DMS 273 (cell line): ENCODE measurements at regions not wholly inside any gene's neighbourhood (a gene's known extent, or its start where the extent isn't known, plus 50 kb on each side); places are given as distances from the start of the nearest gene placed in this dataset.
"Not testable (repeated sequence)": the region's sequence is repeated elsewhere in the genome, so short reads cannot be mapped to it uniquely, and the experiment has no call there.

ENCODE experiments used
- DNase-seq: peaks from one replicate; lab custom pipeline; 2025; ENCODE audit not compliant: unreplicated experiment; lab: John Stamatoyannopoulos, UW

DNA sequence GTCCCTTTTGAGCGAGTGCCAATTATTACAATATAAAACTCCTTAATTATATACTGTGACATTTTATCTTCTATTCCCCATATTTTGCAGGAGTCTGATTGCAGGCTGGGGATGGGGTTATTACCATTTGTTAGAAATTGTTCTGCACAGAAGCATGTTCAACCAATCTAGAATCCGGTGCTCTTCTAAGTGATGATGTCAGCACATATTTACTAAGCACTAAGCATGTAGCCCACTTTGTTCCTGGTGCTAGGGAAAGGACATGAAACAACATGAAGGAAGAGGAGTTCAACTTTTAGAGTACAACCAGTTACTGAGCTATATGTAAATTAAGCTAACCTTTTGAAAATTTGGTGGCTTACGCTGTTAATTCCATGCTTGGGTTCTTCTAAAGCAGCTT is 52.8 kb upstream of the IL1RAPL2 start:
- no peak for DNase-seq

DNA sequence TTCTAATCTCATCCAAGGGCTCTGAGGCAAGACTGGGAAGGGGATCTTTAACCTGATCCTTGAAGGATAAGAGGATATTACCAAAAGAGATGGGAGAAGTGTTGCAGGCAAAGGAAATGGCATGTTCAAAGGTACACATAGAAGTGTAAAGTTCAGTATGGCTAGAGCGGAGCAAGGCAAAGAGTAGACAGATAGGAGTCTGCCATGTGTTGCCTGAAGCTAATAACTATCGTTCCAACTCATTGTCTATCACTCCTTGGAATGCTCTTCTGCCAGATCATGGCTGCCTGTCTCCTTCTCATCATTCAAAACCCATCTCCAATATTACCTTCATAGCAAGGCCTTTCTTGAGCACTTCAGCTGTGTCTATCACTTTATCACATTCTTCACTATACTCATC is 55.2 kb upstream of the IL1RAPL2 start:
- DNase-seq, result no peak

DNA sequence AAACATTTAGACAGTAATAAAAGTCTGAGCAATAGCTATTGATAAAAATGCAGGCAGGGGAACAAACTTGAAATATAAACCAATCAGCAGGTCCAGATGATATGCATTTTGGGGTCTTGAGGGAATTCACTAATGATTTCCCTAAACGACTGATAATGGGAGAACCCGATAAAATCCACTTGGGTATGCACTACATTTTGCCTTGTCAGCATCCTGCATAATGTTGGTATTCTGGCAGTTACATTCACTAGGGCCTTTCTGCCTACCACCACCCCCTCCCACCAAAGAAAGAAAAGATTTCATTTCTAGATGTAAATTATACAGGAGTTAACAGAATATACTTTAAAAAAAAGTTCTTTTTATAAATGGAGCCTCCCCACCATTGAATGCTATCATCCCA is 63.5 kb upstream of the IL1RAPL2 start:
- DNase-seq, result no peak

- no peak for DNase-seq
These were observed 77.2 kb upstream of the IL1RAPL2 start for GRCh38 chrX:104488811-104489210.

DNA sequence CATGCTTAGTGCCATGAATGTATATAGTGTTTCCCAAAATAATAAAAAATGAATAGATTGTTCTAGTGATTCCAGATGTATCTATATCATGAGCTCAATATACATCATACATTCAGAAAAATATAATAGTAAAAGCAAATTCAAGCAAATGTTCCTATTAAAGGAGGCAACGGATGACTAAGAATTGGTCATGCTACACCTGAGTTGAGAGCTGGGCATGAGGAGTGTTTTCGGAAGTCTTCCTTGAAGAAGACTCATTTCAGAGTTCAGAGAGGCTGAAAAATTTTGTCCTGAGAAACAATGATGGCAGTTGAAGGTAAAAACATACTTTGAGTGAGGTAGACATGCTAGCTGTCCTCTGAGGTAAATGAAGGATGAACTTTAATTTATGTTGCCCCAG is 79.3 kb upstream of the IL1RAPL2 start:
- no peak for DNase-seq

DNA sequence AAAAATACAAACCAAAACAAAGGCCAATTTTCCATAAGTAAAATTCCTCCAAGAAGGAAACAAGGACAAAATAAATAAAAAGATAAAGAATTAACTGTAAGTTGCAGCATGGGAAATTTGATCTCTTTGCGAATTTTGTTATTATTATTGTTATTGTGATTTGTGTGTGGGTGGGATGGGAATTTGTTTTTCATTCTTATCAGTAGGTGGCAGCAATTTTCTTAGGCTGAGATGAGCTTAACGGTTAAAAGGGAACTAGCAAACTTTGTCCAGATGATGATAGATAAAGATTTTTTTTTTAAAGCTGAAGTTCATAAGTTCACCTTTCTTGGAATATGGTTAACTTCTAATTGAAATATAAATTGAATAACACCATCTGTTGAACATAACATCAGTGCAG is 83.2 kb upstream of the IL1RAPL2 start:
- DNase-seq, result peak; percentile 11

DNA sequence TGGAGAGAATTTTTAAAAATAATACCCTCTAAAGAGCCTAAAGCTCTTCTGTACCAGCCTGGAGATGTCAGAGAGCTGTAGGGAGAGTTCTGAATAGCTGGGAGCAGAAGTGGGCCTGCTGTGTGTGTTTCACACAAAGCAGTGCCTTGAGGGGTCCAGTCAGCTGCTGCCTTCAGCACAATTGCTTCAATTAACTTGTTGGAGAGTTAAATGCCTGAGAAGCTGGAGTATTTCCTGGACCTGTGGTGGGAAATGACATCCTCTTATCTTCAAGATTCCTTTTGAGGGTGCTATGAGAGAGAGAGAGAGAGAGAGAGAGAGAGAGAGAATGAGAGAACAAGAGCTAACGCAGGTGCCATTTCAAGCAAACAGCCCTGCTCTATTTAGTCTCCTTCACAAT is 96.2 kb upstream of the IL1RAPL2 start:
- DNase-seq, result no peak

DNA sequence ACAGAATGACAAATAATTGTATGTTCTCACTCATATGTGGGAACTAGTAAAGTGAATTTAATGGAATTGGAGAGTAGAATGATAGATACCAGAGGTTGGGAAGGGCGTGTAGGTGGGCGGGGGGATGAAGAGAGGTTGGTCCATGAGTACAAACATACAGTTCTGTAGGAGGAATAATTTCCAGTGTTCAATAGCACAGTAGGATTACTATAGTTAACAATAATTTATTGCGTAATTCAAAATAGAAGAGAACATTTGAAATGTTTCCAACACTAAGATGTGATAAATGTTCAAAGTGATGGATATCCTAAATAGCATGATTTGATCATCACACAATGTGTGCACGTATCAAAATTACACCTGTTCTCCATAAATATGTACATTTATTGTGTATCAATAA is 106.2 kb upstream of the IL1RAPL2 start:
- DNase-seq, result no peak

GRCh38 chrX:104457130-104457529 is 108.9 kb upstream of the IL1RAPL2 start:
- DNase-seq, result not testable (repeated sequence)

DNA sequence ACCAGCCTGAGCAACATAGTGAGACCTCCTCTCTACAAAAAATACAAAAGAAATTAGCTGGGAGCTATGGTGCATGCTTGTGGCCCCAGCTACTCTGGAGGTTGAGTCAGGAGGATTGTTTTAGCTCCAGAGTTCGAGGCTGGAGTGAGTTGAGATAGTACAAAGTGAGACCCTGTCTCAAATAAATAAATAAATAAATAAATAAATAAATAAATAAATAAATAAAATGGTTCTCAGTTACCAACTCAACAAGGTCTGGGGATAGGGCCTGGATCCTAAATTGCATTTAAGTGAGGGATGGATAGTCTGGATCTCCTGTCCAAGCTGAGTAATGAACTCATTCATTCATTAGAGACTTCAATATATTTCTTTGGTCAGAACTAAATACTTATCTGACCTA is 115.7 kb upstream of the IL1RAPL2 start:
- no peak for DNase-seq

GRCh38 chrX:104445591-104445990 is 120.4 kb upstream of the IL1RAPL2 start:
- DNase-seq, result no peak

DNA sequence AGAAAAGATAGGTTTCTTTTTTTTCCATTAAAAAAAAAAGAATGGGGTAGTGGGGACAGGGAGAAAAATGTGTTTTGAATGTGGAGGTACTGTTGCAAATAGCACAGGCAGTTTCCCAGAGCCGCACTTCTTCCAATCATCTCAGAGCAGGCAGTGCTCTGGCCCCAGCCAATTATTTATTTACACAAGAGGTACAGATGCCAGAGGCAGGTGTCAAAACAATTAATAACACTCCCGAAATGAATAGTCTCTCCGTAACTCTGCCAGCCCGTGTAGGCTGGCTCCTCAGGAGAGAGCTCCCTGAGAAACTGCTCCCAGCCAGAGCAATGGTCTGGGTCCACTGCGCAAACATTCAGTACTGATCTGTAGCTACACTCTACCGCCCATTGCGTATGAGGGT is 130.8 kb upstream of the IL1RAPL2 start:
- DNase-seq, result no peak

DNA sequence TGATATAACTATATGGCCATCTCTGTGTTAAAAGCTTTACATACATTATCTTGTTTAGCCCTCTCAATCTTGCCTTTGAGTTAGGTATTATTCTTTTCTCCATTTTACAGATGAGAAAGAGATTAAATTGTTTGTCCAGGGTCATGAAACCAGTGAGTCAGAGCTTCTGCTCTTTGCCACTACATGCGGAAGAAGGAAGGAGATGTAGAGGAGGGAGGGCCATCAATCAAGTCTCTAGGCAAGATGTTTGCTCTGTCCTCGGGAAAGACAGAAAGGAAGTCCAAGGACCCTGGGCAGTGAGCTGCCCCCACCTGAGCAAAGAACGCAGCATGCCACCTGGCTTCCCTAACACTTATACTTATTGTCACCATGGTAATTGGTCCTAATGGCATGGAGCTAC is 133.7 kb upstream of the IL1RAPL2 start:
- no peak for DNase-seq

DNA sequence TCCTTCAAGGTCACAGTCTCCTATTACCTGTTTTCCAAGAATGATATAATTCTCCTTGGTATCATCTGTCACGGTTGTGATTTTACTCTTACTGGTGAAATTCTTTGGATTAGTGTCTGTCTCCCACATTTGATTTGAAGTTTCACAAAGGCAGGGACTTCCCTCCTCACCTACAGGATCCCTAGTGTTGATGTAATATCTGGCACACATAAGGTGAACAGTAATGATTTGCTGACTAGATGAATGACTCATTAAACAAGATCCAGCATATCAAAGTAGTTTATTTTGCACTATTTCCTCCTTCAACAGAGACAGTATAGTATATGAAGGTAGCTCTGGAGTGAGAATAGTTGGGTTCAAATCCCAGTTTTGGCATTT is 135.3 kb upstream of the IL1RAPL2 start:
- DNase-seq, result no peak

GRCh38 chrX:104430072-104430741 is 135.8 kb upstream of the IL1RAPL2 start:
- DNase-seq, result no peak

DNA sequence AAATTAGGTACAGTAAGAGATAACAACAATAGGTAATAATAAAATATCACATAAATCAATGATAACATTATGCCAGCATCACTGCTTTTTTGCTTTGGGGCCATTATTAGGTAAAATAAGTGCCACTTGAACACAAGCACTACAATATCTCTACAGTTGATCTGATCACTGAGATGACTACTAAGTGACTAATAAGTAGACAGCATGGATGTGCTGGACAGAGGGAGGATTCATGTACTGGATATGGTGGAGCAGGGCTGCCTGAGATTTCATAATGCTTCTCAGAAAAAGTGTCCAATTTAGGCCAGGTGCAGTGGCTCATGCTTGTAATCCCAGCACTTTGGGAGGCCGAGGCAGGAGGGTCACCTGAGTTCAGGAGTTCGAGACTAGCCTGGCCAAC is 137.8 kb upstream of the IL1RAPL2 start:
- DNase-seq, result no peak

DNA sequence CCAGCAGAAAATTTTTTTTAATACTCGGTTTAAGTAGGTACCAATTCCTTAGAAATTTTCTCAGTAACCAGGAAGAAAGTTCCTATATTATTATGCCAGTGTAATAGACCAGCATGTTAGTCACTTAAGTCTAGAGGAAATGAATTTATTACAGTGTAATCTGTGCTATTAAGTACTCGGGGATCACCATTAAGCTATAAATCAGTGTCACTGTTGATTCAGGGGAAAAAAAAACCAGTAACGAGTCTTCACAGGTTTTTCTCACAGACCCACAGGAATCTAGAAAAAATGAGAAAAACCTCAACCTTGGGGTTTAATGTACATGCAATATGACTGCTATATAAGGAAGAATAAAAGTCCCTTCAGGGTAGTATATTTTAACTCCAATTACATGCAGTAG is 138.3 kb upstream of the IL1RAPL2 start:
- no peak for DNase-seq

GRCh38 chrX:104427073-104427472 is 138.9 kb upstream of the IL1RAPL2 start:
- DNase-seq, result no peak

DNA sequence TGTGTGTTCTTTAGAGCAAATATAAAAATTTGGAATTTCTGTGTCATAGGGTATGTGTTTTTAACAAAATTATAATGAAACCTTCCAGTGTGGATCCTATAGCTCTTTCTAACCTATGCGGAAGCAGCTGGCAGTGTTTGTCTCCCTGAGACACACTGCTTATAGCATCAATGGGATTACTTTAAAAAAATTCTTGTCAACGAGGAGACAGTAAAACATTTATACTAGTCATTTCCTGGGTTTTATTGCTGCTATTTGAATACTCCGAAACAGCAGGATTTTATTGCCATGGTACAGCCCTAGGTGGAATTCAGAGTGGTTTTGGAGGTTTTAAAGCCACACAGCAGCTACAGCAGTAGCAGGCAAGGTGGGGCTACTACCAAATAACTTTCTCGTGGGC is 145.1 kb upstream of the IL1RAPL2 start:
- DNase-seq, result no peak

GRCh38 chrX:104419926-104420325 is 146.1 kb upstream of the IL1RAPL2 start:
- no peak for DNase-seq

DNA sequence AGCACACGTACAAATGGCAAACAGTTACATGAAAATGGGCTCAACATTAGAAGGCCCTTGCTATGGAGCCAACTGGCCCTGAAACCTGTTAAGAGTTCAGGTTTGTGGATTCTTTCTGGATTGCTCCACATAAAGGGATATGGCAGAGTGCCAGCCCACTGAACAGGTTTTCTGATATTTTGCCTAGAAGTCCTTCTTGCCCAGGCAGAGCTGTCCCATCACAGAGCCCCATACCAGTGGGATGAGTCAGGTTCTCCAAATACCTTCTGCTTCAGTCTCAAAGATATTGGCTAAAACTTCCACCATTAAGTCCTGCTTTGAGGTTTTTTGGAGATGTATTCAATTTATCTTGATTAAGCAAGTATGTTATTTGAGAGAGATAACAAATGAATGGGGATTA is 146.8 kb upstream of the IL1RAPL2 start:
- DNase-seq, result no peak

DNA sequence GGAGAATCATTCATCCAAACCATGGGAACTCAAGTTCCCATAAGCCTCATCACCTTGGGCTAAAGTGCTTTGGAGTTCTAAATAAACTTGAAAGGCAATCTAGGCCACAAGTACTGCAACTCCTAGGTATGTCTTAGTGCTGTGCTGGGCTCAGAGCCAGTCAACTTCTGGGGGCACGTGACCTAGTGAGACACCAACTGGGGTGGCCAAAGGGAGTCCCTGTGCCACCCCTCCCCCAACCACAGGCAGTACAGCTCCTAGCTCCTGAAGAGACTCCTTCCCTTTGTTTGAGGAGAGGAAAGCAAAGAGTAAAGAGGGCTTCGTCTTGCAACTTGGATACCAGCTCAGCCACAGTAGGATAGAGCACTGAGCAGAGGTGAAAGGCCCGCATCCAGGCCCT is 154.2 kb upstream of the IL1RAPL2 start:
- DNase-seq, result no peak

DNA sequence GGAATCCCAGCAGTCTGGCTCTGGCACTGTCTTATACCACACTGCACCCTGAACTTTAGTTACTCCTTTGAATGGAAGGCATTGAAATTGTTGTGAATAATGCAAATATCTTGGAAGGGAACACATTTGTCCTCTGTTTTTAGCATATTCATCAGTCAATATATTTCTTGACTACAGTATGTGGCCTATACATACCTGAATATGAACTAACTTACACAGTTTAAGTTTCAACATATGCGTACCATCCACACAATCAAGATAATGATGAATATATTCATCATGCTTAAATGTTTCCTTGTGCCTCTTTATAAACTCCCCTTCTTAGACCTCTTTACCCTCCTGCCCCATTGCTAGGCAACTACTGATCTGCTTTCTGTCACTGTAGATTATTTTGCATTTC is 145.7 kb upstream of the ESX1 start:
- no peak for DNase-seq

DNA sequence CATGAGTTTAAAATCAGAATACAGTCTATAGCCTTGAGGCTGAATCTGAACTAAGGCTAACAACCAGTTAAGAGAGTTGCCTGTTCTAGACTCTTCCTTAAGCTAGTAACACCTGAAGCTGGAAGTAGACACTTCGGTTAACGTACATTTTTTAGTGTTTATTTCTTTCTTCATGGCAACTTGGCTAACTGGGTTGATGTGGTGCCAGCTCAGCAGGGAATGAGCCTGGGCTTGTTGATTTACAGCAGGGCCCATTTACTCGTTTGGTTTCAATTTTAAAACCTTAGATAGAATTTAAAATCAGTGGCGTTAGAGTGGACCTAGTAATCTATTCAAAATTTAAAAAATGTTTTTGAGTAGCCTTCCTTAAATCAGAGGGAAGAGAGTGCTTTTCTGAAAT is 137.6 kb upstream of the ESX1 start:
- no peak for DNase-seq
